Endothelial cell of umbilical vein (primary cell): ENCODE measurements at regions not wholly inside any gene's neighbourhood (a gene's known extent, or its start where the extent isn't known, plus 50 kb on each side); places are given as distances from the start of the nearest gene placed in this dataset.

Experiments used
- BruUV-seq: library from RNA; stranded (reverse); fragments of 400-500 nt; replicated peaks from 2 replicates; lab custom pipeline; 2021; lab: Mats Ljungman, UMichigan
- CTCF ChIA-PET: fragments of 300-600, 350-600 bp; sonication (Branson Sonifier 250); formaldehyde crosslinking; loops from one replicate; lab custom pipeline; 2021; ENCODE audit warnings: antibody characterized with exemption, inconsistent platforms; lab: Charles Lee
- POLR2A ChIA-PET: fragments of 300-600, 350-600 bp; sonication (Branson Sonifier 250); formaldehyde crosslinking; loops from one replicate; lab custom pipeline; 2021; ENCODE audit warnings: antibody characterized with exemption, inconsistent platforms; lab: Charles Lee
- DNase-seq: peaks from one replicate; pipeline ENCODE4 v3.0.0-alpha.2; 2011; ENCODE audit warnings: low read depth, low spot score
- FAIRE-seq: peaks from 2 replicates; lab custom pipeline; 2011; peaks lifted over from hg19 to GRCh38; lab: Jason Lieb, UNC
- H2AFZ ChIP-seq: 2 replicates; pipeline ENCODE4 v1.6.0; 2012; ENCODE audit warnings: low read depth, low read length, control low read depth, inconsistent platforms
- H3K27ac ChIP-seq: 2 replicates; pipeline ENCODE4 v1.5.1; 2011; ENCODE audit warnings: low read depth, mild to moderate bottlenecking, control low read depth, low read length, moderate library complexity; ENCODE audit not compliant: insufficient read depth
- H3K27me3 ChIP-seq, 2 experiments: 2 replicates each; pipeline versions ENCODE4 v1.6.0 to v1.6.1; 2011; ENCODE audit warnings: low read length in 2 of 2, mixed read lengths in 1 of 2; ENCODE audit not compliant: control insufficient read depth in 2 of 2, insufficient read depth in 2 of 2
- H3K36me3 ChIP-seq, 2 experiments: 2 replicates in 1 of 2; 3 replicates in 1 of 2; pipeline ENCODE4 v1.5.1; 2011; ENCODE audit warnings: low read length in 2 of 2, mild to moderate bottlenecking in 1 of 2, moderate library complexity in 1 of 2; ENCODE audit not compliant: control insufficient read depth in 2 of 2, insufficient read depth in 2 of 2; ENCODE audit errors: extremely low read depth in 1 of 2
- H3K4me1 ChIP-seq: 3 replicates; pipeline ENCODE4 v1.5.1; 2011; ENCODE audit warnings: mild to moderate bottlenecking, low read length; ENCODE audit not compliant: control insufficient read depth, insufficient read depth; ENCODE audit errors: extremely low read depth
- H3K4me2 ChIP-seq: 2 replicates; pipeline ENCODE4 v1.6.1; 2011; ENCODE audit warnings: low read length, control low read depth, mixed read lengths; ENCODE audit not compliant: insufficient read depth
- H3K4me3 ChIP-seq, 3 experiments: fragments of 200-600 bp in 1 of 3; sonication (generic), shearing (Covaris generic) in 1 of 3; replicated peaks in 1 of 3; 2 replicates each; pipeline ENCODE4 v1.5.1; 2011 to 2016; ENCODE audit warnings: control low read depth in 3 of 3, low read length in 3 of 3, mild to moderate bottlenecking in 2 of 3, inconsistent platforms in 1 of 3, low read depth in 1 of 3, moderate library complexity in 1 of 3; ENCODE audit not compliant: insufficient read depth in 1 of 3
- H3K79me2 ChIP-seq: 2 replicates; pipeline ENCODE4 v1.6.0; 2012; ENCODE audit warnings: low read length, inconsistent platforms; ENCODE audit not compliant: control insufficient read depth, insufficient read depth
- H3K9ac ChIP-seq: replicated peaks from 2 replicates; pipeline ENCODE3; 2011; ENCODE audit warnings: low read length, control low read depth; ENCODE audit not compliant: insufficient read depth; ENCODE audit errors: extremely low read depth
- H3K9me1 ChIP-seq: replicated peaks from 3 replicates; pipeline ENCODE4 v1.6.0; 2011; ENCODE audit warnings: mild to moderate bottlenecking, low read length; ENCODE audit not compliant: control insufficient read depth, insufficient read depth; ENCODE audit errors: extremely low read depth
- H3K9me3 ChIP-seq: replicated peaks from 2 replicates; pipeline ENCODE4 v1.5.1; 2012; ENCODE audit warnings: low read length, inconsistent platforms; ENCODE audit not compliant: control insufficient read depth, insufficient read depth
- H4K20me1 ChIP-seq: replicated peaks from 2 replicates; pipeline ENCODE3; 2011; ENCODE audit warnings: mild to moderate bottlenecking, low read length; ENCODE audit not compliant: control insufficient read depth, insufficient read depth; ENCODE audit errors: extremely low read depth
- EZH2 ChIP-seq: IDR thresholded peaks from 2 replicates; pipeline ENCODE4 v1.6.1; 2012; ENCODE audit warnings: borderline replicate concordance, low read depth, mild to moderate bottlenecking, moderate library complexity, low read length, inconsistent platforms; ENCODE audit not compliant: severe bottlenecking
- FOS ChIP-seq: IDR thresholded peaks from 2 replicates; pipeline ENCODE4 v1.6.1; 2011; ENCODE audit warnings: mild to moderate bottlenecking, low read length, moderate library complexity, borderline replicate concordance; ENCODE audit not compliant: insufficient read depth
- GATA2 ChIP-seq: IDR thresholded peaks from 2 replicates; pipeline ENCODE4 v1.7.0; 2011; ENCODE audit warnings: low read depth, mild to moderate bottlenecking, moderate library complexity, mixed read lengths, low read length; ENCODE audit not compliant: insufficient read length, insufficient read depth
- JUN ChIP-seq: IDR thresholded peaks from 2 replicates; pipeline ENCODE4 v1.6.1; 2011; ENCODE audit warnings: borderline replicate concordance, low read depth; ENCODE audit not compliant: insufficient read length, insufficient read depth
- MYC ChIP-seq: IDR thresholded peaks from one replicate; pipeline ENCODE4 v1.6.1; 2011; ENCODE audit warnings: mild to moderate bottlenecking, low read depth, low read length
- POLR2A ChIP-seq: IDR thresholded peaks from 2 replicates; pipeline ENCODE4 v1.6.1; 2012; ENCODE audit warnings: low read depth, mild to moderate bottlenecking, control low read depth, low read length
- POLR2AphosphoS5 ChIP-seq: IDR thresholded peaks from 2 replicates; pipeline ENCODE4 v1.6.1; 2012; ENCODE audit warnings: low read depth, mild to moderate bottlenecking, control low read depth, low read length, moderate library complexity; ENCODE audit not compliant: insufficient read depth
- dilution Hi-C: fragments of 300-500 bp; cut with MboI; formaldehyde crosslinking; loops from one replicate; pipeline ENCODE4 v1.15.0; 2019; ENCODE audit warnings: low sequenced_read_pairs; ENCODE audit not compliant: extremely low pct_ligation_motif_present
- intact Hi-C: fragments of 100-400 bp; cut with micrococcal nuclease; formaldehyde crosslinking; loops from one replicate; pipeline ENCODE4 v1.10.0; 2022
- TF ChIP-seq, protein P1 (sequence below): IDR thresholded peaks from 2 replicates; pipeline ENCODE4 v1.6.1; 2011; ENCODE audit not compliant: insufficient read depth, insufficient read length
- TF ChIP-seq, protein P2 (sequence below), 2 donors: IDR thresholded peaks; 1 replicate in 1 of 2; 2 replicates in 1 of 2; pipeline ENCODE4 v1.5.1; 2011; ENCODE audit warnings: low read length in 2 of 2, mild to moderate bottlenecking in 2 of 2, moderate library complexity in 2 of 2, control low read depth in 1 of 2, inconsistent platforms in 1 of 2, low read depth in 1 of 2; ENCODE audit not compliant: insufficient read depth in 1 of 2; ENCODE audit errors: extremely low read depth in 1 of 2

DNA sequence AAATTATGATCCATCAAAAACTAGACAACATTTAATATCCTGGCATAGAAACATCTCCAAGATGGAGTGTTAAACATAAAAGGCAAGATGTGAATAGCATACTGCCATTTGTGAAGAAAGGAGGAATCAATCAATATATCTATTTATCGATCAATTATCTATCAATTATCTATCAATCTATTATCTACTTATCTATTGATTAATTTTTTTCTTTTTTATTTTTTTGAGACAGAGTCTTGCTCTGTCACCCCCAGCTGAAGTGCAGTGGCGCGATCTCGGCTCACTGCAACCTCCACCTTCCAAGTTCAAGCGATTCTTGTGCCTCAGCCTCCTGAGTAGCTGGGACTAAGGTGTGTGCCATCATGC is 117.0 kb upstream of the RFLNA start:
- Histone ChIP-seq H3K27me3 (no peaks in the 10 kb centered on the region), H3K27ac (no peak overlapping the region), H3K79me2 (no peaks in the 10 kb centered on the region), H3K4me3 (no peak overlapping the region), H3K9ac (no peak overlapping the region), H2AFZ (no peak overlapping the region), H3K9me3 (no peaks in the 10 kb centered on the region), H3K4me2 (no peak overlapping the region), H4K20me1 (no peaks in the 10 kb centered on the region), H3K36me3 (no peaks in the 10 kb centered on the region), H3K4me1 (peaks cover 5% of the 10 kb centered on the region), H3K9me1 (no peaks in the 10 kb centered on the region)
- dilution Hi-C loops: no loop called here
- no peak for TF ChIP-seq POLR2A
- TF ChIP-seq, protein P1, sequence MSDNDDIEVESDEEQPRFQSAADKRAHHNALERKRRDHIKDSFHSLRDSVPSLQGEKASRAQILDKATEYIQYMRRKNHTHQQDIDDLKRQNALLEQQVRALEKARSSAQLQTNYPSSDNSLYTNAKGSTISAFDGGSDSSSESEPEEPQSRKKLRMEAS: no peak
- ChIA-PET CTCF (interaction anchor here (1.4 to 2.2 kb wide), 2 partner anchors 9 to 146 kb away, joined by 3 to 5 read pairs; no protein-coding TSS in a partner anchor), POLR2A (no interaction called here)
- no peak for FAIRE-seq
- DNase-seq: no peak
- intact Hi-C loops: no loop called here
- no TSS peak for BruUV-seq

GRCh38 chr12:124179936-124180607 is 114.8 kb upstream of the RFLNA start:
- H3K9me1 ChIP-seq: no peaks in the 10 kb centered on the region
- no peak overlapping the region for H3K4me3 ChIP-seq
- no peak overlapping the region for H3K4me2 ChIP-seq
- no peaks in the 10 kb centered on the region for H3K79me2 ChIP-seq
- no peaks in the 10 kb centered on the region for H3K4me1 ChIP-seq
- TF ChIP-seq FOS (no peak), MYC (no peak), JUN (no peak), POLR2A (no peak), POLR2AphosphoS5 (no peak), GATA2 (no peak), EZH2 (no peak)
- TF ChIP-seq, protein P1: no peak
- TF ChIP-seq, protein P2, sequence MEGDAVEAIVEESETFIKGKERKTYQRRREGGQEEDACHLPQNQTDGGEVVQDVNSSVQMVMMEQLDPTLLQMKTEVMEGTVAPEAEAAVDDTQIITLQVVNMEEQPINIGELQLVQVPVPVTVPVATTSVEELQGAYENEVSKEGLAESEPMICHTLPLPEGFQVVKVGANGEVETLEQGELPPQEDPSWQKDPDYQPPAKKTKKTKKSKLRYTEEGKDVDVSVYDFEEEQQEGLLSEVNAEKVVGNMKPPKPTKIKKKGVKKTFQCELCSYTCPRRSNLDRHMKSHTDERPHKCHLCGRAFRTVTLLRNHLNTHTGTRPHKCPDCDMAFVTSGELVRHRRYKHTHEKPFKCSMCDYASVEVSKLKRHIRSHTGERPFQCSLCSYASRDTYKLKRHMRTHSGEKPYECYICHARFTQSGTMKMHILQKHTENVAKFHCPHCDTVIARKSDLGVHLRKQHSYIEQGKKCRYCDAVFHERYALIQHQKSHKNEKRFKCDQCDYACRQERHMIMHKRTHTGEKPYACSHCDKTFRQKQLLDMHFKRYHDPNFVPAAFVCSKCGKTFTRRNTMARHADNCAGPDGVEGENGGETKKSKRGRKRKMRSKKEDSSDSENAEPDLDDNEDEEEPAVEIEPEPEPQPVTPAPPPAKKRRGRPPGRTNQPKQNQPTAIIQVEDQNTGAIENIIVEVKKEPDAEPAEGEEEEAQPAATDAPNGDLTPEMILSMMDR (IDR thresholded peaks at IDR 0.05; ENCODE audit: extremely low read depth in 1 of 2, insufficient read depth in 1 of 2, low read depth in 1 of 2, low read length in 2 of 2): no peak
- BruUV-seq: no TSS peak
- H3K9me3 ChIP-seq: no peaks in the 10 kb centered on the region
- no peaks in the 10 kb centered on the region for H3K27me3 ChIP-seq
- intact Hi-C loops (loop anchor here (10.0 kb wide), 1 partner anchor 1175 kb away; no protein-coding TSS in a partner anchor), dilution Hi-C loops (no loop called here)
- H3K9ac ChIP-seq: no peak overlapping the region
- ChIA-PET POLR2A (no interaction called here), CTCF (no interaction called here)
- DNase-seq (no peak), FAIRE-seq (no peak)
- H4K20me1 ChIP-seq: no peaks in the 10 kb centered on the region
- no peak overlapping the region for H2AFZ ChIP-seq
- no peaks in the 10 kb centered on the region for H3K36me3 ChIP-seq
- no peak overlapping the region for H3K27ac ChIP-seq
